ENCODE measurements at regions not wholly inside any gene's neighbourhood (a gene's known extent, or its start where the extent isn't known, plus 50 kb on each side); places are given as distances from the start of the nearest gene placed in this dataset.
"Not testable (repeated sequence)": the region's sequence is repeated elsewhere in the genome, so short reads cannot be mapped to it uniquely, and the experiment has no call there.

GRCh38 chr1:182213163-182213562, 151.7 kb upstream of the ZNF648 start:
- Histone ChIP-seq H3K4me3 (no peak overlapping the region), H3K27ac (no peak overlapping the region), H3K9ac (no peak overlapping the region), H3K27me3 (no peaks in the 10 kb centered on the region), H3K4me1 (peaks cover 0 to 24% (median 0%) of the 10 kb centered on the region in 10 experiments; a peak in 3 of 20 replicates), H3K36me3 (no peaks in the 10 kb centered on the region), H3K4me2 (peak overlapping the region in 1 of 11 experiments; percentile 25; a peak in 1 of 22 replicates), H4K20me1 (no peaks in the 10 kb centered on the region), H3K9me3 (replicated peaks in 1 of 11) (no peaks in the 10 kb centered on the region)
- no peak for TF ChIP-seq Cebpa-rat (IDR thresholded peaks at IDR 0.05)

GRCh38 chr1:182211386-182211785, 149.9 kb upstream of the ZNF648 start:
- Histone ChIP-seq H3K9ac (no peak overlapping the region), H3K27ac (no peak overlapping the region; a peak in 1 of 22 replicates), H3K9me3 (replicated peaks in 1 of 11) (no peaks in the 10 kb centered on the region), H3K36me3 (no peaks in the 10 kb centered on the region), H3K4me2 (peak overlapping the region in 1 of 11 experiments; percentile 51; a peak in 2 of 22 replicates), H3K4me1 (peaks cover 3 to 32% (median 7%) of the 10 kb centered on the region in 10 experiments; a peak in 15 of 20 replicates), H3K4me3 (no peak overlapping the region), H3K27me3 (no peaks in the 10 kb centered on the region), H4K20me1 (no peaks in the 10 kb centered on the region)
- no peak for TF ChIP-seq Cebpa-rat (IDR thresholded peaks at IDR 0.05)

- Histone ChIP-seq H3K27ac (no peak overlapping the region; a peak in 1 of 22 replicates), H3K4me2 (peak overlapping the region in 2 of 11 experiments; percentile 7 to 51; a peak in 2 of 22 replicates), H3K4me1 (peaks cover 4 to 42% (median 14%) of the 10 kb centered on the region in 10 experiments; a peak in 15 of 20 replicates), H3K27me3 (no peaks in the 10 kb centered on the region), H4K20me1 (no peaks in the 10 kb centered on the region), H3K9ac (no peak overlapping the region), H3K9me3 (replicated peaks in 1 of 11) (no peaks in the 10 kb centered on the region), H3K36me3 (no peaks in the 10 kb centered on the region), H3K4me3 (no peak overlapping the region)
- no peak for TF ChIP-seq Cebpa-rat (IDR thresholded peaks at IDR 0.05)
Measured at GRCh38 chr1:182210417-182210816, 148.9 kb upstream of the ZNF648 start.

- peaks cover 4 to 44% (median 14%) of the 10 kb centered on the region in 10 experiments; a peak in 15 of 20 replicates for H3K4me1 ChIP-seq
- no peak overlapping the region for H3K27ac ChIP-seq
- no peaks in the 10 kb centered on the region for H4K20me1 ChIP-seq
- H3K9me3 ChIP-seq (replicated peaks in 1 of 11) = no peaks in the 10 kb centered on the region
- H3K9ac ChIP-seq = no peak overlapping the region
- H3K4me3 ChIP-seq = no peak overlapping the region
- no peaks in the 10 kb centered on the region for H3K27me3 ChIP-seq
- H3K36me3 ChIP-seq = no peaks in the 10 kb centered on the region
- no peak for TF ChIP-seq Cebpa-rat (IDR thresholded peaks at IDR 0.05)
- peak overlapping the region in 5 of 11 experiments; percentile 18 to 66 (median 54); a peak in 6 of 22 replicates for H3K4me2 ChIP-seq
Measured at GRCh38 chr1:182207300-182207699, 145.8 kb upstream of the ZNF648 start.

GRCh38 chr1:182206626-182207239, 145.2 kb upstream of the ZNF648 start:
- H3K4me1 ChIP-seq = peaks cover 4 to 41% (median 14%) of the 10 kb centered on the region in 10 experiments; a peak in 15 of 20 replicates
- peak overlapping the region; percentile 18 to 69 (median 45); a peak in 18 of 22 replicates for H3K4me2 ChIP-seq
- H3K4me3 ChIP-seq = no peak overlapping the region

GRCh38 chr1:182205351-182206022, 144.0 kb upstream of the ZNF648 start:
- no peaks in the 10 kb centered on the region for H3K27me3 ChIP-seq
- no peaks in the 10 kb centered on the region for H4K20me1 ChIP-seq
- H3K4me3 ChIP-seq = no peak overlapping the region
- TF ChIP-seq Cebpa-rat (IDR thresholded peaks at IDR 0.05) = no peak
- peak overlapping the region in 7 of 11 experiments; percentile 18 to 69 (median 54); a peak in 8 of 22 replicates for H3K4me2 ChIP-seq
- H3K4me1 ChIP-seq = peaks cover 0 to 28% (median 14%) of the 10 kb centered on the region in 10 experiments; a peak in 14 of 20 replicates
- H3K27ac ChIP-seq = no peak overlapping the region
- no peaks in the 10 kb centered on the region for H3K9me3 ChIP-seq (replicated peaks in 1 of 11)
- H3K9ac ChIP-seq = no peak overlapping the region
- H3K36me3 ChIP-seq = no peaks in the 10 kb centered on the region

More at GRCh38 chr1:182206626-182207239, 145.2 kb upstream of the ZNF648 start:
- H3K27me3 ChIP-seq = no peaks in the 10 kb centered on the region
- TF ChIP-seq Cebpa-rat (IDR thresholded peaks at IDR 0.05) = no peak
- H3K9ac ChIP-seq = no peak overlapping the region
- no peaks in the 10 kb centered on the region for H3K36me3 ChIP-seq
- H4K20me1 ChIP-seq = no peaks in the 10 kb centered on the region
- no peaks in the 10 kb centered on the region for H3K9me3 ChIP-seq (replicated peaks in 1 of 11)
- H3K27ac ChIP-seq = no peak overlapping the region

GRCh38 chr1:182203191-182203875, 141.8 kb upstream of the ZNF648 start:
- TF ChIP-seq Cebpa-rat (IDR thresholded peaks at IDR 0.05) = no peak
- Histone ChIP-seq H3K4me1 (peaks cover 4 to 30% (median 14%) of the 10 kb centered on the region in 10 experiments; a peak in 16 of 20 replicates), H3K4me3 (no peak overlapping the region), H4K20me1 (no peaks in the 10 kb centered on the region), H3K9me3 (replicated peaks in 1 of 11) (no peaks in the 10 kb centered on the region), H3K4me2 (no peak overlapping the region), H3K36me3 (no peaks in the 10 kb centered on the region), H3K27ac (no peak overlapping the region), H3K27me3 (no peaks in the 10 kb centered on the region), H3K9ac (no peak overlapping the region)

GRCh38 chr1:182201490-182201889, 140.0 kb upstream of the ZNF648 start:
- H3K9me3 ChIP-seq (replicated peaks in 1 of 11); H3K4me2 ChIP-seq; H3K27ac ChIP-seq; H3K9ac ChIP-seq; H4K20me1 ChIP-seq; H3K36me3 ChIP-seq; H3K27me3 ChIP-seq; H3K4me3 ChIP-seq: not testable (repeated sequence)
- H3K4me1 ChIP-seq = peaks cover 2 to 38% (median 9%) of the 10 kb centered on the region in 10 experiments; a peak in 17 of 20 replicates

Data from BLaER1 treated with 17β-estradiol and CSF1 and Interleukin-3, amounts not matched to agents 10 nM and 100 nM (cell line).